ENCODE measurements at regions not wholly inside any gene's neighbourhood (a gene's known extent, or its start where the extent isn't known, plus 50 kb on each side); places are given as distances from the start of the nearest gene placed in this dataset.

DNA sequence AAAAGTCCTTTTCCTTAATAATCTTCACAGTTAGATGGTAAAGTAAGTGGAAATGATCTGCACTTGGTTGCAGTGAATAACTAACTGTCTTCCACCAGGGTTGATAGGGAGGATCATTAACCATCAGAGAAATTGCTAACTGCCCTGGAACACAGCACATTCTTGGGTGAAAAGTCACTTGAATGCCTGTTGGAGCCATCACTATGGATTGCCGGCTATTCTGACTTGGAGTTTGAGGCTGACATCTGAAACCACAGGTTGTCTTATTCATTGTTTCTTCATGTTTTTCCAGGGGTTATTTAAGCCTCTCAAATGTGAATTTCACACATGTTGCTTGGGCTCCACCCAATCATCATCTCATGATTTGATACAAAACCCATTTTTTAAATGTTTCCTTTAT, 901.4 kb downstream of the MCTP2 start:
- no peak overlapping the region for H2BK20ac ChIP-seq (ENCODE audit: low read length)
- no peak overlapping the region for H3K4me3 ChIP-seq (ENCODE audit: extremely low read depth in 1 of 4, insufficient read depth in 2 of 4, low read depth in 3 of 4, low read length in 4 of 4)
- no peak overlapping the region for H3K4ac ChIP-seq (replicated peaks; ENCODE audit: insufficient read length, low read depth, low read length)
- no peaks in the 10 kb centered on the region for H3K9me3 ChIP-seq (ENCODE audit: insufficient read depth in 2 of 2, low read depth in 1 of 2, low read length in 1 of 2)
- ChIA-PET CTCF (ENCODE audit: partially characterized antibody) (no interaction called here), POLR2A (ENCODE audit: partially characterized antibody) (no interaction called here)
- H3K4me1 ChIP-seq (replicated peaks in 1 of 4; ENCODE audit: control insufficient read depth in 3 of 4, insufficient read depth in 4 of 4, low read length in 3 of 4): peaks cover 0 to 3% (median 0%) of the 10 kb centered on the region in 4 experiments; a peak in 2 of 7 replicates
- H2AFZ ChIP-seq (ENCODE audit: low read length): no peak overlapping the region
- DNase-seq (ENCODE audit: low read depth in 1 of 2, low spot score in 2 of 2) (no peak), FAIRE-seq (no peak)
- no peak overlapping the region for H3K56ac ChIP-seq (replicated peaks; ENCODE audit: insufficient read length, low read depth, low read length)
- no peaks in the 10 kb centered on the region for H3K36me3 ChIP-seq (ENCODE audit: control insufficient read depth in 2 of 4, insufficient read depth in 4 of 4, low read length in 3 of 4)
- no peaks in the 10 kb centered on the region for H3K23me2 ChIP-seq (ENCODE audit: low read depth, low read length)
- no peak overlapping the region for H2BK5ac ChIP-seq (ENCODE audit: low read depth, low read length)
- H4K5ac ChIP-seq (ENCODE audit: insufficient read length, low read depth, low read length): no peak overlapping the region
- no peak overlapping the region for H3K9ac ChIP-seq (replicated peaks in 1 of 4; ENCODE audit: extremely low read depth in 1 of 4, low read depth in 3 of 4, low read length in 3 of 4)
- no peaks in the 10 kb centered on the region for H4K20me1 ChIP-seq (replicated peaks in 1 of 2; ENCODE audit: control insufficient read depth in 1 of 2, insufficient read depth in 2 of 2, low read length in 2 of 2)
- H3K14ac ChIP-seq (ENCODE audit: insufficient read length): no peak overlapping the region
- no peak overlapping the region for H4K8ac ChIP-seq (ENCODE audit: extremely low read depth, insufficient read depth, low read length)
- WGBS, 2 experiments (ENCODE audit: extremely low coverage in 1 of 2, insufficient coverage in 1 of 2, insufficient read length in 1 of 2, insufficient replicate concordance in 2 of 2, low coverage in 1 of 2, low lambda C conversion rate in 2 of 2, missing lambda C conversion rate in 1 of 2): 84% methylated on average over 1 of the region's 1 CpG; no CpG with 5 or more reads in 1 of the 2 experiments
- no peak overlapping the region for H3K23ac ChIP-seq (ENCODE audit: insufficient read length)
- no peak overlapping the region for H2BK120ac ChIP-seq (replicated peaks; ENCODE audit: low read depth, low read length)
- no peak overlapping the region for H2BK12ac ChIP-seq (ENCODE audit: low read depth, low read length)
- no peak overlapping the region for H2BK15ac ChIP-seq (ENCODE audit: low read length)
- no peak overlapping the region for H3K27ac ChIP-seq (ENCODE audit: low read depth, low read length)
- H3K18ac ChIP-seq (ENCODE audit: extremely low read depth, low read length): no peak overlapping the region
- H3K79me2 ChIP-seq (ENCODE audit: control insufficient read depth in 1 of 2, insufficient read depth in 2 of 2, low read length in 2 of 2): no peaks in the 10 kb centered on the region
- no peak overlapping the region for H4K91ac ChIP-seq (replicated peaks; ENCODE audit: insufficient read length, low read length)
- H3K4me2 ChIP-seq (ENCODE audit: insufficient read depth in 1 of 2, low read depth in 2 of 2, low read length in 2 of 2): no peak overlapping the region
- no peaks in the 10 kb centered on the region; the same call in 1 of the 2 replicates for H3K79me1 ChIP-seq (ENCODE audit: low read depth, low read length)
- H2AK5ac ChIP-seq (ENCODE audit: low read depth, low read length): no peak overlapping the region
- H3K27me3 ChIP-seq (replicated peaks in 1 of 4; ENCODE audit: control insufficient read depth in 3 of 4, extremely low read depth in 1 of 4, insufficient read depth in 3 of 4, low read length in 3 of 4): no peaks in the 10 kb centered on the region
- TF ChIP-seq MAFK (IDR thresholded peaks at IDR 0.05; ENCODE audit: low read depth, low read length) (no peak), POLR2A (IDR thresholded peaks at IDR 0.05; ENCODE audit: control extremely low read depth in 1 of 2, low read depth in 2 of 2, low read length in 2 of 2) (no peak), GTF2F1 (IDR thresholded peaks at IDR 0.05; ENCODE audit: borderline replicate concordance, low read depth, low read length) (no peak), BACH1 (IDR thresholded peaks at IDR 0.05; ENCODE audit: low read length) (no peak), EGR1 (IDR thresholded peaks at IDR 0.05; ENCODE audit: borderline replicate concordance, low read depth, low read length) (no peak)
- TF ChIP-seq, protein P1, sequence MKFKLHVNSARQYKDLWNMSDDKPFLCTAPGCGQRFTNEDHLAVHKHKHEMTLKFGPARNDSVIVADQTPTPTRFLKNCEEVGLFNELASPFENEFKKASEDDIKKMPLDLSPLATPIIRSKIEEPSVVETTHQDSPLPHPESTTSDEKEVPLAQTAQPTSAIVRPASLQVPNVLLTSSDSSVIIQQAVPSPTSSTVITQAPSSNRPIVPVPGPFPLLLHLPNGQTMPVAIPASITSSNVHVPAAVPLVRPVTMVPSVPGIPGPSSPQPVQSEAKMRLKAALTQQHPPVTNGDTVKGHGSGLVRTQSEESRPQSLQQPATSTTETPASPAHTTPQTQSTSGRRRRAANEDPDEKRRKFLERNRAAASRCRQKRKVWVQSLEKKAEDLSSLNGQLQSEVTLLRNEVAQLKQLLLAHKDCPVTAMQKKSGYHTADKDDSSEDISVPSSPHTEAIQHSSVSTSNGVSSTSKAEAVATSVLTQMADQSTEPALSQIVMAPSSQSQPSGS (IDR thresholded peaks at IDR 0.05; ENCODE audit: low read length): no peak
- TF ChIP-seq, protein P2, sequence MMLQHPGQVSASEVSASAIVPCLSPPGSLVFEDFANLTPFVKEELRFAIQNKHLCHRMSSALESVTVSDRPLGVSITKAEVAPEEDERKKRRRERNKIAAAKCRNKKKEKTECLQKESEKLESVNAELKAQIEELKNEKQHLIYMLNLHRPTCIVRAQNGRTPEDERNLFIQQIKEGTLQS (IDR thresholded peaks at IDR 0.05; ENCODE audit: insufficient read depth, low read depth, low read length): no peak
- TF ChIP-seq, protein P3, sequence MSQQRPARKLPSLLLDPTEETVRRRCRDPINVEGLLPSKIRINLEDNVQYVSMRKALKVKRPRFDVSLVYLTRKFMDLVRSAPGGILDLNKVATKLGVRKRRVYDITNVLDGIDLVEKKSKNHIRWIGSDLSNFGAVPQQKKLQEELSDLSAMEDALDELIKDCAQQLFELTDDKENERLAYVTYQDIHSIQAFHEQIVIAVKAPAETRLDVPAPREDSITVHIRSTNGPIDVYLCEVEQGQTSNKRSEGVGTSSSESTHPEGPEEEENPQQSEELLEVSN (IDR thresholded peaks at IDR 0.05): no peak
- TF ChIP-seq, protein P4, sequence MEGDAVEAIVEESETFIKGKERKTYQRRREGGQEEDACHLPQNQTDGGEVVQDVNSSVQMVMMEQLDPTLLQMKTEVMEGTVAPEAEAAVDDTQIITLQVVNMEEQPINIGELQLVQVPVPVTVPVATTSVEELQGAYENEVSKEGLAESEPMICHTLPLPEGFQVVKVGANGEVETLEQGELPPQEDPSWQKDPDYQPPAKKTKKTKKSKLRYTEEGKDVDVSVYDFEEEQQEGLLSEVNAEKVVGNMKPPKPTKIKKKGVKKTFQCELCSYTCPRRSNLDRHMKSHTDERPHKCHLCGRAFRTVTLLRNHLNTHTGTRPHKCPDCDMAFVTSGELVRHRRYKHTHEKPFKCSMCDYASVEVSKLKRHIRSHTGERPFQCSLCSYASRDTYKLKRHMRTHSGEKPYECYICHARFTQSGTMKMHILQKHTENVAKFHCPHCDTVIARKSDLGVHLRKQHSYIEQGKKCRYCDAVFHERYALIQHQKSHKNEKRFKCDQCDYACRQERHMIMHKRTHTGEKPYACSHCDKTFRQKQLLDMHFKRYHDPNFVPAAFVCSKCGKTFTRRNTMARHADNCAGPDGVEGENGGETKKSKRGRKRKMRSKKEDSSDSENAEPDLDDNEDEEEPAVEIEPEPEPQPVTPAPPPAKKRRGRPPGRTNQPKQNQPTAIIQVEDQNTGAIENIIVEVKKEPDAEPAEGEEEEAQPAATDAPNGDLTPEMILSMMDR (IDR thresholded peaks at IDR 0.05; ENCODE audit: control extremely low read depth in 1 of 3, insufficient read depth in 1 of 3, low read depth in 1 of 3, low read length in 3 of 3): no peak

Data from H1 (cell line).